ENCODE measurements at regions not wholly inside any gene's neighbourhood (a gene's known extent, or its start where the extent isn't known, plus 50 kb on each side); places are given as distances from the start of the nearest gene placed in this dataset.

GRCh38 chr7:46996972-46997371 is 584.9 kb downstream of the TNS3 start:
- DNase-seq (no peak), ATAC-seq (ENCODE audit: low read depth) (no peak)
- Histone ChIP-seq H3K36me3 (ENCODE audit: control insufficient read depth, insufficient read depth, low read length) (no peaks in the 10 kb centered on the region), H3K4me2 (ENCODE audit: low read depth, low read length) (no peak overlapping the region), H2AFZ (replicated peaks; ENCODE audit: low read length, poor library complexity) (no peak overlapping the region), H4K91ac (ENCODE audit: insufficient read depth, low read depth, low read length) (no peak overlapping the region), H4K8ac (ENCODE audit: low read depth in 2 of 2, low read length in 2 of 2) (no peak overlapping the region), H2BK120ac (ENCODE audit: low read depth, low read length) (no peak overlapping the region), H3K23ac (ENCODE audit: low read depth, low read length) (no peak overlapping the region), H3K9me1 (ENCODE audit: insufficient read depth, low read length) (no peaks in the 10 kb centered on the region), H2AK5ac (ENCODE audit: low read depth, low read length) (no peak overlapping the region), H3K27me3 (ENCODE audit: control insufficient read depth, insufficient read depth, low read length) (no peaks in the 10 kb centered on the region), H4K5ac (ENCODE audit: low read depth, low read length) (no peak overlapping the region), H3K4me1 (ENCODE audit: control insufficient read depth, insufficient read depth, low read length) (no peaks in the 10 kb centered on the region), H3K56ac (ENCODE audit: extremely low read depth, insufficient read depth, low read length) (no peak overlapping the region), H3K14ac (replicated peaks; ENCODE audit: low read depth, low read length) (no peak overlapping the region), H2BK5ac (ENCODE audit: low read depth, low read length, poor library complexity, severe bottlenecking) (no peak overlapping the region), H3K4me3 (ENCODE audit: insufficient read depth, low read depth, low read length) (no peak overlapping the region), H3K9ac (ENCODE audit: low read depth, low read length) (no peak overlapping the region), H4K20me1 (ENCODE audit: insufficient read depth, low read length) (no peaks in the 10 kb centered on the region), H3K27ac (ENCODE audit: insufficient read depth, low read length) (no peak overlapping the region), H3K18ac (ENCODE audit: low read depth, low read length) (no peak overlapping the region), H3K4ac (ENCODE audit: low read depth, low read length) (no peak overlapping the region), H3K79me1 (ENCODE audit: low read depth in 1 of 2, low read length in 2 of 2) (no peaks in the 10 kb centered on the region), H3K9me3 (ENCODE audit: control insufficient read depth, insufficient read depth, low read length) (no peaks in the 10 kb centered on the region), H2AK9ac (replicated peaks; ENCODE audit: low read depth, low read length, poor library complexity) (no peak overlapping the region), H2BK15ac (ENCODE audit: low read depth, low read length) (no peak overlapping the region), H2BK20ac (ENCODE audit: low read depth, low read length) (no peak overlapping the region)
- intact Hi-C loops (cut with micrococcal nuclease) (no loop called here), dilution Hi-C loops (cut with HindIII; ENCODE audit: low sequenced_read_pairs, unreplicated experiment) (no loop called here), in situ Hi-C loops (cut with MboI; ENCODE audit: low sequenced_read_pairs) (no loop called here)
- no peak for TF ChIP-seq BHLHE40 (IDR thresholded peaks at IDR 0.05; ENCODE audit: low read depth, low read length)
- TF ChIP-seq ELK1 (IDR thresholded peaks at IDR 0.05; ENCODE audit: borderline replicate concordance, low read depth, low read length): no peak
- BruUV-seq (replicated peaks): no TSS peak
- ChIA-PET POLR2A (ENCODE audit: unreplicated experiment) (no interaction called here), CTCF (no interaction called here)
- WGBS, 2 experiments (ENCODE audit: extremely low coverage in 2 of 2, insufficient read length in 1 of 2): 100% methylated on average over 1 of the region's 3 CpGs; no CpG with 5 or more reads in 1 of the 2 experiments

Data from IMR-90 (cell line).